PC-3 (cell line): ENCODE measurements at regions not wholly inside any gene's neighbourhood (a gene's known extent, or its start where the extent isn't known, plus 50 kb on each side); places are given as distances from the start of the nearest gene placed in this dataset.

Experiments
- ATAC-seq: fragments of 200-7000 bp; cut with Tn5 transposase; 2 replicates; pipeline ENCODE4 v1.9.1; 2020; ENCODE audit warnings: mild to moderate bottlenecking, moderate library complexity
- BruUV-seq: library from RNA; stranded (reverse); fragments of 400-500 nt; replicated peaks from 2 replicates; lab custom pipeline; 2021; lab: Mats Ljungman, UMichigan
- CTCF ChIA-PET: fragments of 300-600 bp; sonication (Branson Sonifier 250); formaldehyde crosslinking; loops from one replicate; lab custom pipeline; 2022; ENCODE audit warnings: antibody characterized with exemption; lab: Charles Lee
- POLR2A ChIA-PET: fragments of 300-600 bp; sonication (Branson Sonifier 250); formaldehyde crosslinking; loops from one replicate; lab custom pipeline; 2022; ENCODE audit warnings: antibody characterized with exemption; ENCODE audit not compliant: unreplicated experiment; lab: Charles Lee
- DNase-seq: peaks from one replicate; pipeline ENCODE4 v3.0.0-alpha.2; 2015
- H2AFZ ChIP-seq: fragments of 300-600 bp; sonication (generic); 2 replicates; pipeline ENCODE4 v1.6.0; 2016; ENCODE audit warnings: antibody characterized with exemption, low read length
- H3F3A ChIP-seq: fragments of 300-600 bp; sonication (generic); one replicate; pipeline ENCODE4 v1.6.0; 2017; ENCODE audit warnings: antibody characterized with exemption, low read length, control low read depth, mild to moderate bottlenecking; ENCODE audit not compliant: unreplicated experiment
- H3K27ac ChIP-seq: fragments of 300-600 bp; sonication (generic); 2 replicates; pipeline ENCODE4 v1.5.1; 2016; ENCODE audit warnings: mild to moderate bottlenecking, low read length
- H3K27me3 ChIP-seq: fragments of 300-600 bp; sonication (generic); 2 replicates; pipeline ENCODE4 v1.6.1; 2016; ENCODE audit warnings: low read length, mixed read lengths
- H3K36me3 ChIP-seq: fragments of 300-600 bp; sonication (generic); 2 replicates; pipeline ENCODE4 v1.6.1; 2016; ENCODE audit warnings: low read depth, mixed run types, low read length, mixed read lengths
- H3K4me1 ChIP-seq: fragments of 300-600 bp; sonication (generic); 2 replicates; pipeline ENCODE4 v1.5.1; 2016; ENCODE audit warnings: low read length; ENCODE audit not compliant: insufficient read depth
- H3K4me2 ChIP-seq: fragments of 300-600 bp; sonication (generic); 2 replicates; pipeline ENCODE4 v1.6.0; 2016; ENCODE audit warnings: low read length
- H3K4me3 ChIP-seq: fragments of 300-600 bp; sonication (generic); 2 replicates; pipeline ENCODE4 v1.5.1; 2016; ENCODE audit warnings: mild to moderate bottlenecking, low read length, mixed read lengths
- H3K79me2 ChIP-seq: fragments of 300-600 bp; sonication (generic); 2 replicates; pipeline ENCODE4 v1.6.1; 2017; ENCODE audit warnings: low read length, mixed read lengths
- H3K9ac ChIP-seq: fragments of 300-600 bp; sonication (generic); 2 replicates; pipeline ENCODE4 v1.6.0; 2016; ENCODE audit warnings: mild to moderate bottlenecking, low read length
- H3K9me2 ChIP-seq: fragments of 300-600 bp; sonication (generic); replicated peaks from 2 replicates; pipeline ENCODE4 v1.6.1; 2016; ENCODE audit warnings: mixed run types, low read length, mixed read lengths
- H3K9me3 ChIP-seq: fragments of 300-600 bp; sonication (generic); 2 replicates; pipeline ENCODE4 v1.6.1; 2016; ENCODE audit warnings: low read length, mixed read lengths
- H4K20me1 ChIP-seq: fragments of 300-600 bp; sonication (generic); 2 replicates; pipeline ENCODE4 v1.6.1; 2016; ENCODE audit warnings: low read length, mixed read lengths
- CTCF ChIP-seq: fragments of 300-600 bp; sonication (generic); conservative IDR thresholded peaks from 2 replicates; pipeline ENCODE4 v1.5.1; 2017; ENCODE audit warnings: antibody characterized with exemption, low read depth, mild to moderate bottlenecking, low read length
- EZH2 ChIP-seq: fragments of 300-600 bp; sonication (generic); IDR thresholded peaks from one replicate; pipeline ENCODE4 v1.6.1; 2017; ENCODE audit warnings: antibody characterized with exemption, mild to moderate bottlenecking, low read length; ENCODE audit not compliant: unreplicated experiment
- EZH2phosphoT487 ChIP-seq: fragments of 300-600 bp; sonication (generic); IDR thresholded peaks from 2 replicates; pipeline ENCODE4 v1.6.1; 2018; ENCODE audit warnings: mild to moderate bottlenecking, antibody characterized with exemption, low read length, borderline replicate concordance
- intact Hi-C: fragments of 100-400 bp; cut with micrococcal nuclease; formaldehyde crosslinking; loops from 2 replicates; pipeline ENCODE4 v1.9.0; 2023

- Histone ChIP-seq H3K4me1 (no peaks in the 10 kb centered on the region), H3F3A (no peaks in the 10 kb centered on the region), H3K27me3 (no peaks in the 10 kb centered on the region), H3K9ac (no peak overlapping the region), H3K36me3 (no peaks in the 10 kb centered on the region), H3K27ac (no peak overlapping the region), H4K20me1 (no peaks in the 10 kb centered on the region), H3K9me3 (no peaks in the 10 kb centered on the region), H3K79me2 (no peaks in the 10 kb centered on the region), H3K9me2 (no peaks in the 10 kb centered on the region), H2AFZ (no peak overlapping the region), H3K4me3 (no peak overlapping the region), H3K4me2 (no peak overlapping the region)
- no peak for DNase-seq
- ChIA-PET POLR2A (no interaction called here), CTCF (no interaction called here)
- no peak for ATAC-seq
- BruUV-seq = no TSS peak
- TF ChIP-seq EZH2 (no peak), EZH2phosphoT487 (no peak), CTCF (no peak)
- intact Hi-C loops = no loop called here
Observed at GRCh38 chr14:27026097-27026496, 428.3 kb upstream of the NOVA1 start.

GRCh38 chr14:27040552-27040951 lies 442.7 kb upstream of the NOVA1 start:
- peak; percentile 90 for ATAC-seq
- DNase-seq = peak; percentile 26
- no TSS peak for BruUV-seq
- no peak overlapping the region for H3K27ac ChIP-seq
- no peaks in the 10 kb centered on the region for H3K9me2 ChIP-seq
- H3K4me2 ChIP-seq = no peak overlapping the region
- intact Hi-C loops = no loop called here
- H3K36me3 ChIP-seq = no peaks in the 10 kb centered on the region
- POLR2A ChIA-PET = no interaction called here
- H2AFZ ChIP-seq = no peak overlapping the region
- H3K9me3 ChIP-seq = no peaks in the 10 kb centered on the region
- H3K9ac ChIP-seq = no peak overlapping the region
- H4K20me1 ChIP-seq = no peaks in the 10 kb centered on the region
- TF ChIP-seq EZH2 (no peak), EZH2phosphoT487 (no peak), CTCF (no peak)
- peaks cover 5% of the 10 kb centered on the region; the same call in 1 of the 2 replicates for H3K27me3 ChIP-seq
- no peak overlapping the region for H3K4me3 ChIP-seq
- no peaks in the 10 kb centered on the region for H3F3A ChIP-seq
- CTCF ChIA-PET = no interaction called here
- H3K4me1 ChIP-seq = no peaks in the 10 kb centered on the region
- no peaks in the 10 kb centered on the region for H3K79me2 ChIP-seq

- Histone ChIP-seq H3K9ac (no peak overlapping the region), H3K9me3 (no peaks in the 10 kb centered on the region), H3F3A (no peaks in the 10 kb centered on the region), H3K27me3 (no peaks in the 10 kb centered on the region), H3K4me1 (no peaks in the 10 kb centered on the region), H3K9me2 (no peaks in the 10 kb centered on the region), H3K27ac (no peak overlapping the region), H3K79me2 (no peaks in the 10 kb centered on the region), H4K20me1 (no peaks in the 10 kb centered on the region), H3K4me3 (no peak overlapping the region), H3K36me3 (no peaks in the 10 kb centered on the region), H2AFZ (no peak overlapping the region), H3K4me2 (no peak overlapping the region)
- intact Hi-C loops = loop anchor here (1.0 kb wide), 1 partner anchor 479 kb away; no protein-coding TSS in a partner anchor
- ATAC-seq (no peak), DNase-seq (no peak)
- BruUV-seq = no TSS peak
- TF ChIP-seq EZH2phosphoT487 (no peak), CTCF (no peak), EZH2 (no peak)
- CTCF ChIA-PET = no interaction called here
- POLR2A ChIA-PET = no interaction called here
Observed at GRCh38 chr14:27049701-27050100, 451.9 kb upstream of the NOVA1 start.
